ENCODE measurements at regions not wholly inside any gene's neighbourhood (a gene's known extent, or its start where the extent isn't known, plus 50 kb on each side); places are given as distances from the start of the nearest gene placed in this dataset.

GRCh38 chr16:35365675-35366074 is 1906.3 kb downstream of the TP53TG3F start:
- H3K27ac Mint-ChIP-seq (ENCODE audit: unreplicated experiment), result no peak overlapping the region
- no peaks in the 10 kb centered on the region for H3K36me3 Mint-ChIP-seq (ENCODE audit: low read depth)
- no peak overlapping the region for H3K4me3 Mint-ChIP-seq (ENCODE audit: unreplicated experiment)
- no peaks in the 10 kb centered on the region for H3K4me1 Mint-ChIP-seq (ENCODE audit: low read depth)
- no peak for TF ChIP-seq CTCF (IDR thresholded peaks at IDR 0.05)
- peaks cover 70% of the 10 kb centered on the region for H3K9me3 Mint-ChIP-seq (ENCODE audit: low read depth)
- no peak for DNase-seq (ENCODE audit: low spot score)
- no peaks in the 10 kb centered on the region for H3K27me3 Mint-ChIP-seq (ENCODE audit: low read depth)

- Mint-ChIP-seq H3K4me3 (ENCODE audit: unreplicated experiment) (no peak overlapping the region), H3K9me3 (ENCODE audit: low read depth) (peaks cover 59% of the 10 kb centered on the region), H3K36me3 (ENCODE audit: low read depth) (no peaks in the 10 kb centered on the region), H3K27ac (ENCODE audit: unreplicated experiment) (no peak overlapping the region), H3K4me1 (ENCODE audit: low read depth) (no peaks in the 10 kb centered on the region), H3K27me3 (ENCODE audit: low read depth) (no peaks in the 10 kb centered on the region)
- TF ChIP-seq CTCF (IDR thresholded peaks at IDR 0.05), result no peak
- DNase-seq (ENCODE audit: low spot score), result no peak
Observed at GRCh38 chr16:35370617-35371016, 1911.2 kb downstream of the TP53TG3F start.

- DNase-seq (ENCODE audit: low spot score), result no peak
- H3K27me3 Mint-ChIP-seq (ENCODE audit: low read depth), result no peaks in the 10 kb centered on the region
- H3K27ac Mint-ChIP-seq (ENCODE audit: unreplicated experiment), result no peak overlapping the region
- H3K9me3 Mint-ChIP-seq (ENCODE audit: low read depth), result peaks cover 55% of the 10 kb centered on the region
- no peak overlapping the region for H3K4me3 Mint-ChIP-seq (ENCODE audit: unreplicated experiment)
- no peaks in the 10 kb centered on the region for H3K36me3 Mint-ChIP-seq (ENCODE audit: low read depth)
- TF ChIP-seq CTCF (IDR thresholded peaks at IDR 0.05), result no peak
- no peaks in the 10 kb centered on the region for H3K4me1 Mint-ChIP-seq (ENCODE audit: low read depth)
Observed at GRCh38 chr16:35377142-35377541, 1917.7 kb downstream of the TP53TG3F start.

- TF ChIP-seq CTCF (IDR thresholded peaks at IDR 0.05), result no peak
- Mint-ChIP-seq H3K36me3 (ENCODE audit: low read depth) (no peaks in the 10 kb centered on the region), H3K27me3 (ENCODE audit: low read depth) (no peaks in the 10 kb centered on the region), H3K9me3 (ENCODE audit: low read depth) (peaks cover 46% of the 10 kb centered on the region), H3K4me3 (ENCODE audit: unreplicated experiment) (no peak overlapping the region), H3K4me1 (ENCODE audit: low read depth) (no peaks in the 10 kb centered on the region), H3K27ac (ENCODE audit: unreplicated experiment) (no peak overlapping the region)
- no peak for DNase-seq (ENCODE audit: low spot score)
Observed at GRCh38 chr16:35386619-35387018, 1927.2 kb downstream of the TP53TG3F start.

- Mint-ChIP-seq H3K9me3 (ENCODE audit: low read depth) (peaks cover 37% of the 10 kb centered on the region), H3K4me1 (ENCODE audit: low read depth) (no peaks in the 10 kb centered on the region), H3K36me3 (ENCODE audit: low read depth) (no peaks in the 10 kb centered on the region), H3K27ac (ENCODE audit: unreplicated experiment) (no peak overlapping the region), H3K27me3 (ENCODE audit: low read depth) (no peaks in the 10 kb centered on the region), H3K4me3 (ENCODE audit: unreplicated experiment) (no peak overlapping the region)
- peak; percentile 52 for DNase-seq (ENCODE audit: low spot score)
- peak; percentile 52 for TF ChIP-seq CTCF (IDR thresholded peaks at IDR 0.05)
Observed at GRCh38 chr16:35391328-35391727, 1931.9 kb downstream of the TP53TG3F start.

Measured in chondrocyte (in vitro differentiated cells).